ENCODE measurements at regions not wholly inside any gene's neighbourhood (a gene's known extent, or its start where the extent isn't known, plus 50 kb on each side); places are given as distances from the start of the nearest gene placed in this dataset.

- no peak for DNase-seq (ENCODE audit: insufficient read length, low spot score, missing footprints)
- Histone ChIP-seq H4K20me1 (ENCODE audit: insufficient read depth, low read length) (no peaks in the 10 kb centered on the region), H3K4me3 (ENCODE audit: insufficient read depth, low read length) (no peak overlapping the region), H3K79me2 (ENCODE audit: insufficient read depth, low read length) (no peaks in the 10 kb centered on the region), H3K27ac (ENCODE audit: low read depth, low read length) (no peak overlapping the region), H3K9me3 (ENCODE audit: low read depth, low read length) (no peaks in the 10 kb centered on the region), H3K4me1 (ENCODE audit: insufficient read depth, low read length) (no peaks in the 10 kb centered on the region), H2AFZ (ENCODE audit: low read length) (no peak overlapping the region), H3K36me3 (ENCODE audit: insufficient read depth, low read length) (no peaks in the 10 kb centered on the region), H3K4me2 (ENCODE audit: insufficient read depth, low read length) (no peak overlapping the region), H3K27me3 (ENCODE audit: insufficient read depth, low read length) (no peaks in the 10 kb centered on the region)
- TF ChIP-seq, protein P1, sequence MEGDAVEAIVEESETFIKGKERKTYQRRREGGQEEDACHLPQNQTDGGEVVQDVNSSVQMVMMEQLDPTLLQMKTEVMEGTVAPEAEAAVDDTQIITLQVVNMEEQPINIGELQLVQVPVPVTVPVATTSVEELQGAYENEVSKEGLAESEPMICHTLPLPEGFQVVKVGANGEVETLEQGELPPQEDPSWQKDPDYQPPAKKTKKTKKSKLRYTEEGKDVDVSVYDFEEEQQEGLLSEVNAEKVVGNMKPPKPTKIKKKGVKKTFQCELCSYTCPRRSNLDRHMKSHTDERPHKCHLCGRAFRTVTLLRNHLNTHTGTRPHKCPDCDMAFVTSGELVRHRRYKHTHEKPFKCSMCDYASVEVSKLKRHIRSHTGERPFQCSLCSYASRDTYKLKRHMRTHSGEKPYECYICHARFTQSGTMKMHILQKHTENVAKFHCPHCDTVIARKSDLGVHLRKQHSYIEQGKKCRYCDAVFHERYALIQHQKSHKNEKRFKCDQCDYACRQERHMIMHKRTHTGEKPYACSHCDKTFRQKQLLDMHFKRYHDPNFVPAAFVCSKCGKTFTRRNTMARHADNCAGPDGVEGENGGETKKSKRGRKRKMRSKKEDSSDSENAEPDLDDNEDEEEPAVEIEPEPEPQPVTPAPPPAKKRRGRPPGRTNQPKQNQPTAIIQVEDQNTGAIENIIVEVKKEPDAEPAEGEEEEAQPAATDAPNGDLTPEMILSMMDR (IDR thresholded peaks at IDR 0.05; ENCODE audit: extremely low read depth, low read depth, low read length) = no peak
Measured at GRCh38 chr1:193540511-193540910, 354.1 kb upstream of the B3GALT2 start.

DNA sequence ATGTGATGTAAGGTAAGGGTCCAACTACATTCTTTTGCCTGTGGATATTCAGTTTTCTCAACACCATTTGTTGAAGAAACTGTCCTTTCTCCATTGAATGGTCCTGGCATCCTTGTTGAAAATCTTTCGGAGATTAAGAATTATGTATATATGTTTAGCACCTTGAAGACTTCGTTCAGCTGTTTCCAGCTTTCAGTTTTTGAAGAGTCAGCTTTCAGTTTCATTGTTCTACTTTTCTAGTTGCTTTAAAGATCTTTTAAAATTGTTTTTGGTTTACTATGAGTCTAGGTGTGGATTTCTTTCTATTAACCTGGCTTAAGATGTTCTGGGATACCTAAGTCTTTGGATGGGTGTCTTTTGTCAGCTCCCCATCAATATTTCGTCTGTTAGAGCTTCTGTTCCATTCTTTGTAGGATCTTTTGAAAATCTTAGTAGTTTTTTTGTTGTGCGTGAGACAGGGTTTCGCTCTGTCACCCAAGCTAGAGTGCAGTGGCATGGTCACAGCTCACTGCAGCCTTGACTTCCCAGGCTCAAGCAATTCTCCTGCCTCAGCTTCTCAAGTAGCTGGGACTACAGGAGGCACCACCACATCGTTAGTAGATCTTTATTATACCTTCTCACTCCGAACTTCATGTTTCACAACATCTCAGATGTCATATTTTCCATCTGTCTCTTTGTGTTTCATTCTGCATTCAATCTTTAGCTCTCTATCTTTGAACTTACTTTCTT lies 353.5 kb upstream of the B3GALT2 start:
- H3K27me3 ChIP-seq (ENCODE audit: insufficient read depth, low read length) = no peaks in the 10 kb centered on the region
- TF ChIP-seq, protein P1 (IDR thresholded peaks at IDR 0.05; ENCODE audit: extremely low read depth, low read depth, low read length) = no peak
- H4K20me1 ChIP-seq (ENCODE audit: insufficient read depth, low read length) = no peaks in the 10 kb centered on the region
- no peaks in the 10 kb centered on the region for H3K36me3 ChIP-seq (ENCODE audit: insufficient read depth, low read length)
- no peak overlapping the region for H3K4me2 ChIP-seq (ENCODE audit: insufficient read depth, low read length)
- no peak for DNase-seq (ENCODE audit: insufficient read length, low spot score, missing footprints)
- H3K4me3 ChIP-seq (ENCODE audit: insufficient read depth, low read length) = no peak overlapping the region
- no peaks in the 10 kb centered on the region for H3K9me3 ChIP-seq (ENCODE audit: low read depth, low read length)
- H3K4me1 ChIP-seq (ENCODE audit: insufficient read depth, low read length) = no peaks in the 10 kb centered on the region
- no peak overlapping the region for H2AFZ ChIP-seq (ENCODE audit: low read length)
- no peaks in the 10 kb centered on the region for H3K79me2 ChIP-seq (ENCODE audit: insufficient read depth, low read length)
- H3K27ac ChIP-seq (ENCODE audit: low read depth, low read length) = no peak overlapping the region

GRCh38 chr1:193538680-193539079 lies 352.3 kb upstream of the B3GALT2 start:
- Histone ChIP-seq H3K4me1 (ENCODE audit: insufficient read depth, low read length) (no peaks in the 10 kb centered on the region), H3K27ac (ENCODE audit: low read depth, low read length) (no peak overlapping the region), H3K27me3 (ENCODE audit: insufficient read depth, low read length) (no peaks in the 10 kb centered on the region), H3K4me3 (ENCODE audit: insufficient read depth, low read length) (no peak overlapping the region), H3K9me3 (ENCODE audit: low read depth, low read length) (no peaks in the 10 kb centered on the region), H3K36me3 (ENCODE audit: insufficient read depth, low read length) (no peaks in the 10 kb centered on the region), H3K4me2 (ENCODE audit: insufficient read depth, low read length) (no peak overlapping the region), H2AFZ (ENCODE audit: low read length) (no peak overlapping the region), H4K20me1 (ENCODE audit: insufficient read depth, low read length) (no peaks in the 10 kb centered on the region), H3K79me2 (ENCODE audit: insufficient read depth, low read length) (no peaks in the 10 kb centered on the region)
- no peak for DNase-seq (ENCODE audit: insufficient read length, low spot score, missing footprints)
- TF ChIP-seq, protein P1 (IDR thresholded peaks at IDR 0.05; ENCODE audit: extremely low read depth, low read depth, low read length) = no peak

- no peaks in the 10 kb centered on the region for H3K27me3 ChIP-seq (ENCODE audit: insufficient read depth, low read length)
- no peak for DNase-seq (ENCODE audit: insufficient read length, low spot score, missing footprints)
Measured at GRCh38 chr1:193538003-193538354, 351.6 kb upstream of the B3GALT2 start.

More at GRCh38 chr1:193538003-193538354, 351.6 kb upstream of the B3GALT2 start:
- Histone ChIP-seq H3K79me2 (ENCODE audit: insufficient read depth, low read length) (no peaks in the 10 kb centered on the region), H3K4me1 (ENCODE audit: insufficient read depth, low read length) (no peaks in the 10 kb centered on the region), H3K36me3 (ENCODE audit: insufficient read depth, low read length) (no peaks in the 10 kb centered on the region), H3K4me3 (ENCODE audit: insufficient read depth, low read length) (no peak overlapping the region), H3K9me3 (ENCODE audit: low read depth, low read length) (no peaks in the 10 kb centered on the region), H3K4me2 (ENCODE audit: insufficient read depth, low read length) (no peak overlapping the region), H4K20me1 (ENCODE audit: insufficient read depth, low read length) (no peaks in the 10 kb centered on the region), H3K27ac (ENCODE audit: low read depth, low read length) (no peak overlapping the region), H2AFZ (ENCODE audit: low read length) (no peak overlapping the region)
- TF ChIP-seq, protein P1 (IDR thresholded peaks at IDR 0.05; ENCODE audit: extremely low read depth, low read depth, low read length) = no peak

All from osteoblast (primary cell).